Mesenchymal stem cell (in vitro differentiated cells and primary cell): ENCODE measurements at regions not wholly inside any gene's neighbourhood (a gene's known extent, or its start where the extent isn't known, plus 50 kb on each side); places are given as distances from the start of the nearest gene placed in this dataset.

Experiments used
- DNase-seq: peaks from one replicate; pipeline ENCODE4 v3.0.0-alpha.2; 2013
- H2AFZ ChIP-seq: one replicate; pipeline ENCODE4 v1.6.1; 2013; ENCODE audit warnings: low read depth, mild to moderate bottlenecking, control low read depth, inconsistent platforms, low read length, moderate library complexity
- H2AK5ac ChIP-seq: 2 replicates; pipeline ENCODE4 v1.6.1; 2013; ENCODE audit warnings: low read length, moderate library complexity, mild to moderate bottlenecking, inconsistent platforms; ENCODE audit not compliant: severe bottlenecking
- H2BK120ac ChIP-seq: one replicate; pipeline ENCODE4 v1.6.1; 2013; ENCODE audit warnings: low read depth, mild to moderate bottlenecking, inconsistent platforms, low read length, moderate library complexity
- H2BK12ac ChIP-seq, 2 experiments: one replicate each; pipeline ENCODE4 v1.6.1; 2013; ENCODE audit warnings: inconsistent platforms in 2 of 2, low read length in 2 of 2, mild to moderate bottlenecking in 2 of 2, moderate library complexity in 2 of 2, control low read depth in 1 of 2
- H2BK15ac ChIP-seq: one replicate; pipeline ENCODE4 v1.6.1; 2013; ENCODE audit warnings: mild to moderate bottlenecking, low read depth, inconsistent platforms; ENCODE audit not compliant: poor library complexity, severe bottlenecking
- H2BK5ac ChIP-seq: 2 replicates; pipeline ENCODE4 v1.6.1; 2013; ENCODE audit warnings: low read depth, mild to moderate bottlenecking, low read length, control low read depth, inconsistent platforms; ENCODE audit not compliant: poor library complexity, severe bottlenecking
- H3K14ac ChIP-seq, 2 experiments: one replicate each; pipeline ENCODE4 v1.6.1; 2013; ENCODE audit warnings: inconsistent platforms in 2 of 2, low read length in 2 of 2, control low read depth in 1 of 2, mild to moderate bottlenecking in 1 of 2, moderate library complexity in 1 of 2
- H3K18ac ChIP-seq, 2 experiments: one replicate each; pipeline ENCODE4 v1.6.1; 2013; ENCODE audit warnings: inconsistent platforms in 2 of 2, low read length in 2 of 2, control low read depth in 1 of 2, low read depth in 1 of 2, mild to moderate bottlenecking in 1 of 2
- H3K23ac ChIP-seq, 2 experiments: one replicate each; pipeline ENCODE4 v1.6.1; 2013; ENCODE audit warnings: inconsistent platforms in 2 of 2, low read length in 2 of 2, mild to moderate bottlenecking in 2 of 2, moderate library complexity in 2 of 2, control low read depth in 1 of 2
- H3K27ac ChIP-seq: 2 replicates; pipeline ENCODE4 v1.5.1; 2013; ENCODE audit warnings: mild to moderate bottlenecking, moderate library complexity, low read length, control low read depth, inconsistent platforms; ENCODE audit not compliant: poor library complexity, severe bottlenecking
- H3K27me3 ChIP-seq, 2 experiments: 2 replicates each; pipeline versions ENCODE4 v1.6.1 to v1.7.0; 2013; ENCODE audit warnings: low read length in 2 of 2, mild to moderate bottlenecking in 2 of 2, moderate library complexity in 2 of 2, control low read depth in 1 of 2, inconsistent platforms in 1 of 2; ENCODE audit not compliant: control insufficient read depth in 1 of 2, insufficient read depth in 1 of 2
- H3K36me3 ChIP-seq, 2 experiments: 2 replicates each; pipeline versions ENCODE4 v1.6.1 to v1.7.0; 2013; ENCODE audit warnings: low read length in 2 of 2, control low read depth in 1 of 2, inconsistent platforms in 1 of 2, low read depth in 1 of 2, mild to moderate bottlenecking in 1 of 2; ENCODE audit not compliant: insufficient read depth in 2 of 2, control insufficient read depth in 1 of 2
- H3K4ac ChIP-seq, 2 experiments: one replicate each; pipeline ENCODE4 v1.6.1; 2013; ENCODE audit warnings: inconsistent platforms in 2 of 2, low read length in 2 of 2, mild to moderate bottlenecking in 2 of 2, moderate library complexity in 2 of 2, control low read depth in 1 of 2, low read depth in 1 of 2
- H3K4me1 ChIP-seq: 2 replicates; pipeline ENCODE4 v1.6.1; 2013; ENCODE audit warnings: low read depth, low read length, control low read depth; ENCODE audit not compliant: control insufficient read depth, insufficient read depth
- H3K4me2 ChIP-seq: 2 replicates; pipeline ENCODE4 v1.6.1; 2013; ENCODE audit warnings: low read length, mild to moderate bottlenecking, inconsistent platforms; ENCODE audit not compliant: poor library complexity, severe bottlenecking
- H3K4me3 ChIP-seq, 2 experiments: 2 replicates each; pipeline versions ENCODE4 v1.5.1 to v1.7.0; 2013; ENCODE audit warnings: low read length in 2 of 2, mild to moderate bottlenecking in 2 of 2, control low read depth in 1 of 2, low read depth in 1 of 2; ENCODE audit not compliant: insufficient read depth in 1 of 2
- H3K79me1 ChIP-seq: replicated peaks from 2 replicates; pipeline ENCODE4 v1.6.1; 2013; ENCODE audit warnings: mild to moderate bottlenecking, control low read depth, low read length, inconsistent platforms; ENCODE audit not compliant: poor library complexity, severe bottlenecking
- H3K9ac ChIP-seq: 2 replicates; pipeline ENCODE4 v1.7.0; 2013; ENCODE audit warnings: mild to moderate bottlenecking, low read length, moderate library complexity
- H3K9me3 ChIP-seq: 2 replicates; pipeline ENCODE4 v1.7.0; 2013; ENCODE audit warnings: mild to moderate bottlenecking, low read length; ENCODE audit not compliant: control insufficient read depth
- H4K8ac ChIP-seq: one replicate; pipeline ENCODE4 v1.6.1; 2013; ENCODE audit warnings: inconsistent platforms, mild to moderate bottlenecking, low read length, moderate library complexity
- H4K91ac ChIP-seq: one replicate; pipeline ENCODE4 v1.6.1; 2013; ENCODE audit warnings: mild to moderate bottlenecking, low read length, inconsistent platforms
- WGBS: methylation state at CpG from one replicate; pipeline ENCODE4 v1.1.7; 2013; ENCODE audit warnings: mixed read lengths; 5-methylcytosine and 5-hydroxymethylcytosine counted together

DNA sequence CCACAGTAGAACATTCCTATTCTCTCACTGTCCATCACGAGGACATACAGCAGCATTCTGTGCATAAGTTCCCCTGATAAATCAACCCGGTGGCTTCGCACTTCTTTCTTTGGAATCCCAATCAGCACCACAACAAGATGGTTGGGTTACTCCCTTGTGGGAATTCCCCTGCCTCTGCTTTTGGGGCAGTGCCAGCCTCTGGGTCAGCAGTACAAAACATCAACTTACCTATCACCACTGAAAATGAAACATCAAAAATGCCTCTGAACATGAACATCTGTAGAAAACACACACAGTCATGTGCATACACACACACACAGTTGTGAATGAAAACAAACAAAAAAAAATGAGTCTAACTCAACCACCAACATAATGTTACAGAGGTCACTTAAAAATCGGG lies 79.3 kb downstream of the KCNA4 start:
- Histone ChIP-seq H3K27ac (no peak overlapping the region), H3K9ac (no peak overlapping the region), H3K4me1 (no peaks in the 10 kb centered on the region), H3K4me3 (no peak overlapping the region), H3K18ac (no peak overlapping the region), H3K79me1 (no peaks in the 10 kb centered on the region), H3K23ac (no peak overlapping the region), H3K4me2 (no peak overlapping the region), H2AFZ (no peak overlapping the region), H3K9me3 (peaks cover 6% of the 10 kb centered on the region), H3K4ac (no peak overlapping the region), H3K36me3 (no peaks in the 10 kb centered on the region), H2BK5ac (no peak overlapping the region), H2BK12ac (no peak overlapping the region), H2AK5ac (no peak overlapping the region), H2BK15ac (no peak overlapping the region), H3K27me3 (no peaks in the 10 kb centered on the region), H2BK120ac (no peak overlapping the region), H4K8ac (no peak overlapping the region), H4K91ac (no peak overlapping the region), H3K14ac (no peak overlapping the region)
- WGBS: 84% methylated on average over 4 of the region's 4 CpGs
- no peak for DNase-seq

DNA sequence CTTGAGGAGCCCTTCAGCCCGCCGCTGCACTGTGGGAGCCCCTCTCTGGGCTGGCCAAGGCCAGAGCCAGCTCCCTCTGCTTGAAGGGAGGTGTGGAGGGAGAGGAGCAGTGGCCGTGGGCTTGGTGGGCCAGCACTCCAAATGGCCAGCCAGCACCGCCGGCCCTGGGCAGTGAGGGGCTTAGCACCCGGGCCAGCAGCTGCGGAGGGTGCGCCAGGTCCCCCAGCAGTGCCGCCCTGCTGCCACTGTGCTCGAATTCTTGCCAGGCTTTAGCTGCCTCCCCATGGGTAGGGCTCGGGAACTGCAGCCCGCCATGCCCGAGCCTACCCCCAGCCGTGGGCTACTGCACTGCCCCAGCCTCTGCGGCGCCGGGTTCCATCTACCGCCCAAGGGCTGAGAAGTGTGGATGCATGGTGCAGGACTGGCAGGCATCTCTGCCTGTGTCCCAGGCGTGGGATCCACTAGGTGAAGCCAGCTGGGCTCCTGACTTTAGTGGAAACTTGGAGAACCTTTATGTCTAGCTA lies 82.7 kb downstream of the KCNA4 start:
- WGBS: 82% methylated on average over 18 of the region's 19 CpGs
- no peak overlapping the region for H3K4me2 ChIP-seq

DNA sequence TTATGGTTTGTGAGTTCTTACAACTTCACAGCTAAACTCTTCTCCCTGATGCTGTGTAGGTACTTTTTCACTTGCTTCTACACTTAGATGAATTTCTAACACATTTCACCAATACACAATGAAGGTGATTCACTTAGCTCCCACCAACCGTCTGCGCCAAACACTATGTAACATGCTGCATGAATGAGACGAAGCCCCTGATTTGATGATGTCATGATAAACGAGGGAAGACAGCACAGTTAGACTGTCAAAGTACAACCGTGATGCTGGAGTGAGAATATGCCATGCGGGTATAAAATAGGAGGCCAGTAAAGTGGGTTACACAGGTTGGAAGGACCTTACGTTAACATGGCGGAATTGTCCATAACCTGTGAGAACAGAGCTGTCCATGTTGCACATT lies 100.8 kb downstream of the KCNA4 start:
- no peaks in the 10 kb centered on the region for H3K27me3 ChIP-seq
- no peak overlapping the region for H3K18ac ChIP-seq
- peaks cover 5% of the 10 kb centered on the region for H3K9me3 ChIP-seq
- H3K4me3 ChIP-seq: no peak overlapping the region
- H2BK5ac ChIP-seq: no peak overlapping the region
- H2AK5ac ChIP-seq: no peak overlapping the region
- no peak overlapping the region for H2BK12ac ChIP-seq
- no peak overlapping the region for H3K23ac ChIP-seq
- no peak overlapping the region for H2BK120ac ChIP-seq
- no peaks in the 10 kb centered on the region for H3K36me3 ChIP-seq
- 85% methylated on average over 8 of the region's 8 CpGs for WGBS
- no peak overlapping the region for H3K4me2 ChIP-seq
- no peak overlapping the region for H3K4ac ChIP-seq
- no peak overlapping the region for H3K14ac ChIP-seq
- no peak overlapping the region for H4K91ac ChIP-seq
- no peak overlapping the region for H2AFZ ChIP-seq
- H4K8ac ChIP-seq: no peak overlapping the region
- H2BK15ac ChIP-seq: no peak overlapping the region
- no peak overlapping the region for H3K27ac ChIP-seq
- H3K4me1 ChIP-seq: no peaks in the 10 kb centered on the region
- H3K79me1 ChIP-seq: no peaks in the 10 kb centered on the region
- no peak for DNase-seq
- no peak overlapping the region for H3K9ac ChIP-seq

More for the DNA sequence above, 82.7 kb downstream of the KCNA4 start:
- Histone ChIP-seq H3K36me3 (no peaks in the 10 kb centered on the region), H4K91ac (no peak overlapping the region), H2BK12ac (no peak overlapping the region), H3K9me3 (peaks cover 6% of the 10 kb centered on the region), H3K27me3 (no peaks in the 10 kb centered on the region), H3K27ac (no peak overlapping the region), H3K4me3 (peak overlapping the region in 1 of 2 experiments; percentile 40), H2BK5ac (no peak overlapping the region), H3K14ac (no peak overlapping the region), H3K4ac (no peak overlapping the region), H2BK15ac (no peak overlapping the region), H2BK120ac (no peak overlapping the region), H2AK5ac (no peak overlapping the region), H2AFZ (no peak overlapping the region), H4K8ac (no peak overlapping the region), H3K18ac (no peak overlapping the region), H3K9ac (no peak overlapping the region), H3K79me1 (no peaks in the 10 kb centered on the region), H3K4me1 (no peaks in the 10 kb centered on the region), H3K23ac (no peak overlapping the region)
- DNase-seq: no peak

DNA sequence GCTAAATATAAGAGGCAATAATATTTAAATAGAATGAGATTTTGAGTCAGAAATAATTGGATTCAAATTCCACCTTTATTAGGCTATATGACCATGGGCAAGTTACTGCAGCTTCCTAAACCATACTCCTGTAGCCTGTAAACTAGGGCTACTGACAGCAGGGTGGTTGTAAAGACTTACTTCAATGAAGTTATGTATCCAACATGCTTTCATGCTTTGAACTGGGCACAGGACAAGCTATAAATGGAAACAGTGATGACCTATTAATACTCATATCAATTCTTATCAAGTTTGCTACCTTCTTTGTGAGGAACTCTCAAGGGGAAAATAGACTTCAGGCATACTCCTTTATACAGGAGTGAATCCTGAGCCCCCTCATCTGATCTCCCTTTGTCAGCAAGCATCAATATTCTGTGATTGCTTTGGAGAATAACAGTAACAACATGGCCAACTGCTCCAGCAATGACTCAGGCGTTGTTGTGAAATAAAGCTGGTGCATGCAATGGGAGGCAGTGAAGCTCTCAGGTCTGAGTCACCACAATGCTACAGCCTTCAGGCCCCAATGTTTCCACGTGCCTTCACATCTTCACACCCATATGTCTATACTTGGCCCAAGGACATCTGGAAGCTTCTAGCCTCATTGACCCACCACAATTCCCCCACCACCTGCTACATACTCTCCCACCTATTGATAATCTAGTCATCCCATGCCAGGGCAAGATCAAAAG lies 102.5 kb downstream of the KCNA4 start:
- H3K79me1 ChIP-seq: no peaks in the 10 kb centered on the region
- no peak overlapping the region for H3K27ac ChIP-seq
- H2BK120ac ChIP-seq: no peak overlapping the region
- no peaks in the 10 kb centered on the region for H3K36me3 ChIP-seq
- no peak overlapping the region for H3K4me2 ChIP-seq
- no peak overlapping the region for H4K8ac ChIP-seq
- 52% methylated on average over 2 of the region's 2 CpGs for WGBS
- peaks cover 5% of the 10 kb centered on the region for H3K9me3 ChIP-seq
- no peak overlapping the region for H3K4ac ChIP-seq
- no peak overlapping the region for H3K4me3 ChIP-seq
- no peak for DNase-seq
- no peak overlapping the region for H2BK5ac ChIP-seq
- no peak overlapping the region for H3K18ac ChIP-seq
- no peak overlapping the region for H2BK15ac ChIP-seq
- no peaks in the 10 kb centered on the region for H3K27me3 ChIP-seq
- H2AK5ac ChIP-seq: no peak overlapping the region
- no peaks in the 10 kb centered on the region for H3K4me1 ChIP-seq
- no peak overlapping the region for H3K23ac ChIP-seq
- no peak overlapping the region for H2AFZ ChIP-seq
- no peak overlapping the region for H3K14ac ChIP-seq
- no peak overlapping the region for H4K91ac ChIP-seq
- no peak overlapping the region for H2BK12ac ChIP-seq
- no peak overlapping the region for H3K9ac ChIP-seq
